ENCODE measurements at regions not wholly inside any gene's neighbourhood (a gene's known extent, or its start where the extent isn't known, plus 50 kb on each side); places are given as distances from the start of the nearest gene placed in this dataset.

DNA sequence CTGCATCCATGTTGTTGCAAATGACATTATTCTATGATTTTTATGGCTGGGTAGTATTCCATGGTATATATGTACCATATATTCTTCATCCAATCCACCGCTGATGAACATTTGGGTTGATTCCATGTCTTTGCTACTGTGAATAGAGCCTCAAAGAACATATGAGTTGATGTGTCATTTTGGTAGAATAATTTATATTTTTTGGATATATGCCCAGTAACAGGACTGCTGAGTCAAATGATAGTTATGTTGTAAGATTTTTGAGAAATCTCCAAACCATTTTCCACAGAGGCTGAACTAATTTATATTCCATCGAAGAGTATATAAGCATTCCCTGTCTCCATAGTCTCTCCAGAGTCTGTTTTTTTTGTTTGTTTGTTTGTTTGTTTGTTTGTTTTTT, 1373.5 kb downstream of the GRIK2 start:
- Histone ChIP-seq H3K9me3 (ENCODE audit: insufficient read depth in 2 of 2, low read depth in 1 of 2, low read length in 1 of 2) (peaks cover 0 to 4% of the 10 kb centered on the region in 2 experiments; a peak in 1 of 4 replicates), H3K23me2 (ENCODE audit: low read depth, low read length) (no peaks in the 10 kb centered on the region), H3K23ac (ENCODE audit: insufficient read length) (no peak overlapping the region), H3K4me2 (ENCODE audit: insufficient read depth in 1 of 2, low read depth in 2 of 2, low read length in 2 of 2) (no peak overlapping the region), H2AK5ac (ENCODE audit: low read depth, low read length) (no peak overlapping the region), H3K4ac (replicated peaks; ENCODE audit: insufficient read length, low read depth, low read length) (no peak overlapping the region), H2BK12ac (ENCODE audit: low read depth, low read length) (no peak overlapping the region), H3K27ac (ENCODE audit: low read depth, low read length) (no peak overlapping the region), H3K79me1 (ENCODE audit: low read depth, low read length) (no peaks in the 10 kb centered on the region), H3K56ac (replicated peaks; ENCODE audit: insufficient read length, low read depth, low read length) (no peak overlapping the region), H2BK20ac (ENCODE audit: low read length) (no peak overlapping the region), H2BK5ac (ENCODE audit: low read depth, low read length) (no peak overlapping the region), H4K20me1 (replicated peaks in 1 of 2; ENCODE audit: control insufficient read depth in 1 of 2, insufficient read depth in 2 of 2, low read length in 2 of 2) (no peaks in the 10 kb centered on the region), H4K91ac (replicated peaks; ENCODE audit: insufficient read length, low read length) (no peak overlapping the region), H2AFZ (ENCODE audit: low read length) (no peak overlapping the region), H3K18ac (ENCODE audit: extremely low read depth, low read length) (no peak overlapping the region), H3K27me3 (replicated peaks in 1 of 4; ENCODE audit: control insufficient read depth in 3 of 4, extremely low read depth in 1 of 4, insufficient read depth in 3 of 4, low read length in 3 of 4) (no peaks in the 10 kb centered on the region), H3K79me2 (ENCODE audit: control insufficient read depth in 1 of 2, insufficient read depth in 2 of 2, low read length in 2 of 2) (no peaks in the 10 kb centered on the region), H3K14ac (ENCODE audit: insufficient read length) (no peak overlapping the region), H2BK15ac (ENCODE audit: low read length) (no peak overlapping the region), H3K4me3 (ENCODE audit: extremely low read depth in 1 of 4, insufficient read depth in 2 of 4, low read depth in 3 of 4, low read length in 4 of 4) (no peak overlapping the region), H3K4me1 (replicated peaks in 1 of 4; ENCODE audit: control insufficient read depth in 3 of 4, insufficient read depth in 4 of 4, low read length in 3 of 4) (no peaks in the 10 kb centered on the region), H3K9ac (replicated peaks in 1 of 4; ENCODE audit: extremely low read depth in 1 of 4, low read depth in 3 of 4, low read length in 3 of 4) (no peak overlapping the region), H2BK120ac (replicated peaks; ENCODE audit: low read depth, low read length) (no peak overlapping the region), H3K36me3 (ENCODE audit: control insufficient read depth in 2 of 4, insufficient read depth in 4 of 4, low read length in 3 of 4) (no peaks in the 10 kb centered on the region), H4K5ac (ENCODE audit: insufficient read length, low read depth, low read length) (no peak overlapping the region), H4K8ac (ENCODE audit: extremely low read depth, insufficient read depth, low read length) (no peak overlapping the region)
- POLR2A ChIA-PET (ENCODE audit: partially characterized antibody), result no interaction called here
- 83% methylated on average over 2 of the region's 2 CpGs; no CpG with 5 or more reads in 1 of the 2 experiments for WGBS, 2 experiments (ENCODE audit: extremely low coverage in 1 of 2, insufficient coverage in 1 of 2, insufficient read length in 1 of 2, insufficient replicate concordance in 2 of 2, low coverage in 1 of 2, low lambda C conversion rate in 2 of 2, missing lambda C conversion rate in 1 of 2)
- TF ChIP-seq YY1 (IDR thresholded peaks at IDR 0.05; ENCODE audit: low read depth, low read length), result no peak
- no peak for TF ChIP-seq CBX5 (IDR thresholded peaks at IDR 0.05; ENCODE audit: low read depth, low read length)
- no peak for TF ChIP-seq POU5F1 (IDR thresholded peaks at IDR 0.05; ENCODE audit: low read depth, low read length)
- no peak for TF ChIP-seq BCL11A (IDR thresholded peaks at IDR 0.05; ENCODE audit: low read depth in 2 of 2, low read length in 2 of 2)
- FAIRE-seq, result no peak
- DNase-seq (ENCODE audit: low read depth in 1 of 2, low spot score in 2 of 2), result no peak
- CTCF ChIA-PET (ENCODE audit: partially characterized antibody), result no interaction called here

All from H1 (cell line).